SK-N-SH treated with all-trans-retinoic acid at 6 μM for 48 hours (cell line): ENCODE measurements at regions not wholly inside any gene's neighbourhood (a gene's known extent, or its start where the extent isn't known, plus 50 kb on each side); places are given as distances from the start of the nearest gene placed in this dataset.

ENCODE experiments used
- ATAC-seq: fragments of 200-7000 bp; cut with Tn5 transposase; 3 replicates; pipeline ENCODE4 v1.9.1; 2020; ENCODE audit warnings: mild to moderate bottlenecking, moderate library complexity
- ARNTL ChIP-seq: fragments of 450-650 bp; formaldehyde crosslinking; IDR thresholded peaks from 2 replicates; pipeline ENCODE4 v1.5.0; 2020; ENCODE audit warnings: low read depth, mild to moderate bottlenecking, moderate library complexity, borderline replicate concordance
- BACH2 ChIP-seq: fragments of 250-450 bp; sonication (Bioruptor Pico); IDR thresholded peaks from 2 replicates; pipeline ENCODE4 v1.9.0; 2021; ENCODE audit warnings: mild to moderate bottlenecking, borderline replicate concordance
- ESRRG ChIP-seq: fragments of 250-450 bp; sonication (Bioruptor Pico); IDR thresholded peaks from 2 replicates; pipeline ENCODE4 v1.6.1; 2021; ENCODE audit warnings: mild to moderate bottlenecking
- GLIS3 ChIP-seq: fragments of 250-450 bp; sonication (Bioruptor Pico); IDR thresholded peaks from 2 replicates; pipeline ENCODE4 v1.5.0; 2020; ENCODE audit warnings: mild to moderate bottlenecking, moderate library complexity
- ISL1 ChIP-seq: fragments of 250-450 bp; sonication (Bioruptor Pico); IDR thresholded peaks from 2 replicates; pipeline ENCODE4 v2.1.2; 2022; ENCODE audit warnings: mild to moderate bottlenecking, moderate library complexity
- RARB ChIP-seq: fragments of 250-450 bp; sonication (Bioruptor Pico); IDR thresholded peaks from 2 replicates; pipeline ENCODE4 v1.8.0; 2021; ENCODE audit warnings: mild to moderate bottlenecking, moderate library complexity
- SNAI2 ChIP-seq: fragments of 250-450 bp; sonication (Bioruptor Pico); IDR thresholded peaks from 2 replicates; pipeline ENCODE4 v1.5.0; 2020; ENCODE audit warnings: mild to moderate bottlenecking, moderate library complexity
- TCF4 ChIP-seq: fragments of 250-450 bp; sonication (Bioruptor Pico); IDR thresholded peaks from 2 replicates; pipeline ENCODE4 v1.8.0; 2021; ENCODE audit warnings: mild to moderate bottlenecking, moderate library complexity, borderline replicate concordance
- TOX ChIP-seq: fragments of 250-450 bp; sonication (Bioruptor Pico); IDR thresholded peaks from 2 replicates; pipeline ENCODE4 v1.8.0; 2021; ENCODE audit warnings: mild to moderate bottlenecking, moderate library complexity, borderline replicate concordance
- ZC3H10 ChIP-seq: fragments of 250-450 bp; sonication (Bioruptor Pico); IDR thresholded peaks from 2 replicates; pipeline ENCODE4 v1.5.1; 2021; ENCODE audit warnings: mild to moderate bottlenecking, moderate library complexity
- ZFP3 ChIP-seq: fragments of 250-450 bp; sonication (Bioruptor Pico); IDR thresholded peaks from 2 replicates; pipeline ENCODE4 v1.5.0; 2020; ENCODE audit warnings: mild to moderate bottlenecking, moderate library complexity
- ZFP30 ChIP-seq: fragments of 450-650 bp; formaldehyde crosslinking; IDR thresholded peaks from 2 replicates; pipeline ENCODE4 v1.5.0; 2022; ENCODE audit warnings: mild to moderate bottlenecking, moderate library complexity
- ZNF565 ChIP-seq: fragments of 450-650 bp; formaldehyde crosslinking; conservative IDR thresholded peaks from 2 replicates; pipeline ENCODE4 v1.5.0; 2020; ENCODE audit warnings: low read depth, mild to moderate bottlenecking, moderate library complexity
- ZNF70 ChIP-seq: fragments of 450-650 bp; formaldehyde crosslinking; IDR thresholded peaks from 2 replicates; pipeline ENCODE4 v1.5.0; 2020; ENCODE audit warnings: mild to moderate bottlenecking, moderate library complexity
- ZNF8 ChIP-seq: fragments of 450-650 bp; formaldehyde crosslinking; IDR thresholded peaks from 2 replicates; pipeline ENCODE4 v1.5.0; 2020; ENCODE audit warnings: mild to moderate bottlenecking, moderate library complexity
- TF ChIP-seq, protein P1 (sequence below): fragments of 250-450 bp; sonication (Bioruptor Pico); IDR thresholded peaks from 2 replicates; pipeline ENCODE4 v1.8.0; 2020; ENCODE audit warnings: mild to moderate bottlenecking, moderate library complexity, borderline replicate concordance
- TF ChIP-seq, protein P2 (sequence below): fragments of 250-450 bp; sonication (Bioruptor Pico); IDR thresholded peaks from 2 replicates; pipeline ENCODE4 v1.5.1; 2020; ENCODE audit warnings: low read depth, mild to moderate bottlenecking, moderate library complexity
- TF ChIP-seq, protein P3 (sequence below): fragments of 250-450 bp; sonication (Bioruptor Pico); IDR thresholded peaks from 2 replicates; pipeline ENCODE4 v1.5.1; 2021; ENCODE audit warnings: mild to moderate bottlenecking, moderate library complexity

DNA sequence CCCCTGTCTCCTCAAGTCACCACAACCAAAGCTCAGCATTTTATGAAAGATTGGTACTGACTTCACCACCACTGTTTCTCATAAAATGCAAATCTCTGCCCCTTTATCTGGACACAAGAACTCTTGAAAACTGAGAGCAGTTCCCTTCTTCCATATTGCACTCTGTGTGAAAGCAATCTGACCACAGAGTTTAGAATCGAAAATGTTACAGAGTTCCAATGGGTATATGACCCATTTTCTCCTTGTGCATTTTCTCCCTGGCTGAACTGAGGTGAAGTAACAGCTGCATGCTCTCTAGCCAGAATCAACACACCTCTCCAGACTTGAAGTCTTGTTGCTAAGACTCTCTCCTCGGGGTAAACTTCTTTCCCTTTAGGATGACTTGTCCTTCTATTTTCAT lies 111.0 kb upstream of the PLCXD3 start (continued):
- TF ChIP-seq, protein P1, sequence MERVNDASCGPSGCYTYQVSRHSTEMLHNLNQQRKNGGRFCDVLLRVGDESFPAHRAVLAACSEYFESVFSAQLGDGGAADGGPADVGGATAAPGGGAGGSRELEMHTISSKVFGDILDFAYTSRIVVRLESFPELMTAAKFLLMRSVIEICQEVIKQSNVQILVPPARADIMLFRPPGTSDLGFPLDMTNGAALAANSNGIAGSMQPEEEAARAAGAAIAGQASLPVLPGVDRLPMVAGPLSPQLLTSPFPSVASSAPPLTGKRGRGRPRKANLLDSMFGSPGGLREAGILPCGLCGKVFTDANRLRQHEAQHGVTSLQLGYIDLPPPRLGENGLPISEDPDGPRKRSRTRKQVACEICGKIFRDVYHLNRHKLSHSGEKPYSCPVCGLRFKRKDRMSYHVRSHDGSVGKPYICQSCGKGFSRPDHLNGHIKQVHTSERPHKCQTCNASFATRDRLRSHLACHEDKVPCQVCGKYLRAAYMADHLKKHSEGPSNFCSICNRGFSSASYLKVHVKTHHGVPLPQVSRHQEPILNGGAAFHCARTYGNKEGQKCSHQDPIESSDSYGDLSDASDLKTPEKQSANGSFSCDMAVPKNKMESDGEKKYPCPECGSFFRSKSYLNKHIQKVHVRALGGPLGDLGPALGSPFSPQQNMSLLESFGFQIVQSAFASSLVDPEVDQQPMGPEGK (CRISPR knock-in tag), result no peak
- TF ChIP-seq ISL1 (CRISPR knock-in tag) (no peak), ZFP3 (CRISPR knock-in tag) (no peak), ARNTL (CRISPR knock-in tag) (no peak), ZNF70 (CRISPR knock-in tag) (no peak), BACH2 (CRISPR knock-in tag) (no peak)

DNA sequence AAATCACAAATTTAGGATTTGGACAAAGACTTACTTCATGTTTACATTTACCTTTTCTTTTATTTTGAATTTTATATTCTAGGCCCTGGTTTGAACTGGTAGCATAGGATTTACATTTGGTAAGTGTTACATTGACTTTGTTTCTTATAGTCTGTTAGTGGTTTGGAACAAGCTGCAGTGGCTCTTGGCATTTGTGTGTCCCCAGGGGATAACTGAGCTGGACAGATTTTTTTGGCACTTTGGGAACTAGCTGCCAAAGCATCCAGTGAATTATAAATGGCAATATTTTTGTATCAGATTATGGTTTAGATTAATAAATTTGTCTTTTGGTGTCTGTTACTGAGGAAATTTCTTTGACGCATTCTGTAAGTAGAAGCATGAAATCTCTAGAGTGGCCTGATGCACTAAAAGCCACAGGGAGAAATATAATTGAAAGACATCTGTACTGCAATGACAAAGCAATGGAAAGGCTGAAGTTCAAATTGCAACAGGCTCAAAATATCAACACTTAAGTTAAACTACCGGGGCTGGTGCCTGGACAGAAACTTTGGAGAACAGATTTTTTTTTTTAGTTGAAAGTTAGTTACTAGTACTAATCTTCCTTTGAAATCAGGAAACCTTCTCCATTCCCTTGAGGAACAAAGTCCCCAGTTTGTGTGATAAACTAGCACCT lies 107.6 kb upstream of the PLCXD3 start:
- ATAC-seq, result no peak
- TF ChIP-seq ARNTL (CRISPR knock-in tag), result no peak
- TF ChIP-seq ZFP30 (CRISPR knock-in tag), result no peak
- no peak for TF ChIP-seq GLIS3
- no peak for TF ChIP-seq ESRRG (CRISPR knock-in tag)
- TF ChIP-seq TCF4 (CRISPR knock-in tag), result no peak
- TF ChIP-seq ZC3H10 (CRISPR knock-in tag), result no peak
- TF ChIP-seq ZFP3 (CRISPR knock-in tag), result no peak
- TF ChIP-seq ISL1 (CRISPR knock-in tag), result no peak
- no peak for TF ChIP-seq RARB (CRISPR knock-in tag)
- TF ChIP-seq ZNF565 (CRISPR knock-in tag), result no peak
- TF ChIP-seq ZNF70 (CRISPR knock-in tag), result no peak
- TF ChIP-seq, protein P2, sequence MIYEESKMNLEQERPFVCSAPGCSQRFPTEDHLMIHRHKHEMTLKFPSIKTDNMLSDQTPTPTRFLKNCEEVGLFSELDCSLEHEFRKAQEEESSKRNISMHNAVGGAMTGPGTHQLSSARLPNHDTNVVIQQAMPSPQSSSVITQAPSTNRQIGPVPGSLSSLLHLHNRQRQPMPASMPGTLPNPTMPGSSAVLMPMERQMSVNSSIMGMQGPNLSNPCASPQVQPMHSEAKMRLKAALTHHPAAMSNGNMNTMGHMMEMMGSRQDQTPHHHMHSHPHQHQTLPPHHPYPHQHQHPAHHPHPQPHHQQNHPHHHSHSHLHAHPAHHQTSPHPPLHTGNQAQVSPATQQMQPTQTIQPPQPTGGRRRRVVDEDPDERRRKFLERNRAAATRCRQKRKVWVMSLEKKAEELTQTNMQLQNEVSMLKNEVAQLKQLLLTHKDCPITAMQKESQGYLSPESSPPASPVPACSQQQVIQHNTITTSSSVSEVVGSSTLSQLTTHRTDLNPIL (CRISPR knock-in tag), result no peak
- TF ChIP-seq BACH2 (CRISPR knock-in tag), result no peak
- no peak for TF ChIP-seq SNAI2 (CRISPR knock-in tag)
- TF ChIP-seq TOX (CRISPR knock-in tag), result no peak
- TF ChIP-seq, protein P3, sequence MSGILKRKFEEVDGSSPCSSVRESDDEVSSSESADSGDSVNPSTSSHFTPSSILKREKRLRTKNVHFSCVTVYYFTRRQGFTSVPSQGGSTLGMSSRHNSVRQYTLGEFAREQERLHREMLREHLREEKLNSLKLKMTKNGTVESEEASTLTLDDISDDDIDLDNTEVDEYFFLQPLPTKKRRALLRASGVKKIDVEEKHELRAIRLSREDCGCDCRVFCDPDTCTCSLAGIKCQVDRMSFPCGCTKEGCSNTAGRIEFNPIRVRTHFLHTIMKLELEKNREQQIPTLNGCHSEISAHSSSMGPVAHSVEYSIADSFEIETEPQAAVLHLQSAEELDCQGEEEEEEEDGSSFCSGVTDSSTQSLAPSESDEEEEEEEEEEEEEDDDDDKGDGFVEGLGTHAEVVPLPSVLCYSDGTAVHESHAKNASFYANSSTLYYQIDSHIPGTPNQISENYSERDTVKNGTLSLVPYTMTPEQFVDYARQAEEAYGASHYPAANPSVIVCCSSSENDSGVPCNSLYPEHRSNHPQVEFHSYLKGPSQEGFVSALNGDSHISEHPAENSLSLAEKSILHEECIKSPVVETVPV (CRISPR knock-in tag), result no peak
- TF ChIP-seq, protein P1 (CRISPR knock-in tag), result no peak

DNA sequence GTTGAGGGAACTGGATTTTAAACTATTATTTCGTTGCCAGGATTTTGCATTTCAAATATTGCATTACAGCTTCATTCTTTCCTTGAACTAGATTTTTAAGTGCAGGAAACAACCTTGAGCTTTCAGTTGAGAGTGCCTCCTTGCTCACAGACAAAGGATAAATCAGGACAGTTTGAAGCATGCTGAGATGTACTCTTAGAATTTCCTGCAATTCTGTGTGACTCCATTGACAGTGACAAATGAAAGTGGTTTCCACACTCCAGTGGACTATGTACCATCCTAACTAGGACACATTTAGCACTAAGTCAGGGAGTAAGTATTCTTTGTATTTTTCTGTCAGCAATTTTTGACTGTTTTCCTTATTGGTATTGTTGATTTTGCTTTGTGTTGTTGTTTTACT lies 100.0 kb upstream of the PLCXD3 start:
- TF ChIP-seq, protein P3 (CRISPR knock-in tag), result no peak
- ATAC-seq, result no peak

DNA sequence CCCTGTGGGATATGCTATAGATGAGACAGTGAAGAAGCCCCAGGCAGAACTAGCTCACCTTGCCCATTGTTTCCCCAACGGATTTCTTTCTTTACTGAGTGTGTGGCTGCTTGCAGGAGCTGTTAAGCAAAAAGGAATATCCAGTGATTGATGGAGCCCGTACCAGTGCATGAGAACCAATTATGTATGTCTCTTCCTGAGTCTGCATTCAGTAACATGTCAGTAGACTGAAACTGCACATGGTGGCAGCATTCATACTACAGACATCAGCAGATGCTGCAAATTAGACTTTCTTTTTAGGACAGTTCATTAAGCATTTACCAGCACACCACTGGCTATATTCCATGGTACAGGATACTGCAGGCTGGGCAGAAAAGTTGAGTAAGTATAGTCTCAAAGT lies 90.3 kb upstream of the PLCXD3 start:
- no peak for TF ChIP-seq TCF4 (CRISPR knock-in tag)
- no peak for TF ChIP-seq SNAI2 (CRISPR knock-in tag)
- TF ChIP-seq, protein P1 (CRISPR knock-in tag), result no peak
- TF ChIP-seq ZNF565 (CRISPR knock-in tag), result no peak
- no peak for TF ChIP-seq ZFP3 (CRISPR knock-in tag)
- TF ChIP-seq ZNF8 (CRISPR knock-in tag), result no peak
- no peak for TF ChIP-seq ESRRG (CRISPR knock-in tag)
- TF ChIP-seq RARB (CRISPR knock-in tag), result no peak
- no peak for TF ChIP-seq ISL1 (CRISPR knock-in tag)
- ATAC-seq, result no peak
